Panc1 (cell line): ENCODE measurements at regions not wholly inside any gene's neighbourhood (a gene's known extent, or its start where the extent isn't known, plus 50 kb on each side); places are given as distances from the start of the nearest gene placed in this dataset.

Experiments
- ATAC-seq: fragments of 200-7000 bp; cut with Tn5 transposase; 2 replicates; pipeline ENCODE4 v1.9.1; 2020; ENCODE audit warnings: mild to moderate bottlenecking, moderate library complexity
- BruUV-seq: library from RNA; stranded (reverse); fragments of 400-500 nt; replicated peaks from 2 replicates; lab custom pipeline; 2021; lab: Mats Ljungman, UMichigan
- CTCF ChIA-PET: fragments of 300-600 bp; sonication (Branson Sonifier 250); formaldehyde crosslinking; loops from one replicate; lab custom pipeline; 2022; ENCODE audit warnings: antibody characterized with exemption; lab: Charles Lee
- POLR2A ChIA-PET: fragments of 300-600 bp; sonication (Branson Sonifier 250); formaldehyde crosslinking; loops from one replicate; lab custom pipeline; 2022; ENCODE audit warnings: antibody characterized with exemption; lab: Charles Lee
- DNase-seq: peaks from one replicate; pipeline ENCODE4 v3.0.0-alpha.2; 2010; ENCODE audit warnings: low read depth, low spot score
- H3K27ac ChIP-seq: 2 replicates; pipeline ENCODE4 v1.5.1; 2011; ENCODE audit warnings: mild to moderate bottlenecking, low read length, inconsistent platforms
- H3K27me3 ChIP-seq: fragments of 200-500 bp; sonication (Bioruptor generic); 2 replicates; pipeline ENCODE4 v1.6.0; 2014; ENCODE audit warnings: low read length, inconsistent platforms; ENCODE audit not compliant: control insufficient read depth, insufficient read depth
- H3K36me3 ChIP-seq: fragments of 200-500 bp; sonication (Bioruptor generic); 2 replicates; pipeline ENCODE4 v1.5.1; 2014; ENCODE audit warnings: inconsistent platforms, mild to moderate bottlenecking, low read length, moderate library complexity; ENCODE audit not compliant: control insufficient read depth, insufficient read depth
- H3K4me1 ChIP-seq: 2 replicates; pipeline ENCODE4 v1.5.1; 2011; ENCODE audit warnings: inconsistent platforms, mild to moderate bottlenecking, low read length, moderate library complexity; ENCODE audit not compliant: control insufficient read depth, insufficient read depth
- H3K4me3 ChIP-seq, 2 experiments: 2 replicates each; pipeline ENCODE4 v1.5.1; 2011 to 2012; ENCODE audit warnings: low read depth in 2 of 2, low read length in 2 of 2, mild to moderate bottlenecking in 2 of 2, inconsistent platforms in 1 of 2, moderate library complexity in 1 of 2
- H3K9me3 ChIP-seq: fragments of 200-500 bp; sonication (Bioruptor generic); 2 replicates; pipeline ENCODE4 v1.5.1; 2014; ENCODE audit warnings: low read depth, mild to moderate bottlenecking, inconsistent platforms, low read length, moderate library complexity; ENCODE audit not compliant: control insufficient read depth, insufficient read depth
- POLR2AphosphoS5 ChIP-seq: IDR thresholded peaks from 2 replicates; pipeline ENCODE4 v1.6.1; 2012; ENCODE audit warnings: mild to moderate bottlenecking, low read depth, low read length, moderate library complexity
- SIN3A ChIP-seq: IDR thresholded peaks from 2 replicates; pipeline ENCODE4 v1.6.1; 2012; ENCODE audit warnings: low read depth, mild to moderate bottlenecking, low read length, moderate library complexity, borderline replicate concordance; ENCODE audit not compliant: insufficient read depth
- TCF7L2 ChIP-seq: IDR thresholded peaks from 2 replicates; pipeline ENCODE4 v1.6.1; 2011; ENCODE audit warnings: mild to moderate bottlenecking, low read depth, low read length, inconsistent platforms
- in situ Hi-C: cut with HindIII; loops from 2 replicates; pipeline ENCODE4 v1.10.0; 2016; ENCODE audit warnings: low sequenced_read_pairs, low pct_unique_long_range_greater_than_20kb
- intact Hi-C: fragments of 100-400 bp; cut with micrococcal nuclease; formaldehyde crosslinking; loops from one replicate; pipeline ENCODE4 v1.10.0; 2022; ENCODE audit not compliant: unreplicated experiment
- TF ChIP-seq, protein P1 (sequence below): fragments of 450-650 bp; IDR thresholded peaks from 2 replicates; pipeline ENCODE4 v1.5.1; 2017; ENCODE audit warnings: mild to moderate bottlenecking
- TF ChIP-seq, protein P2 (sequence below), 2 experiments: IDR thresholded peaks; 2 replicates each; pipeline ENCODE4 v1.6.1; 2011 to 2012; ENCODE audit warnings: low read depth in 2 of 2, control low read depth in 1 of 2, low read length in 1 of 2, mild to moderate bottlenecking in 1 of 2, moderate library complexity in 1 of 2; ENCODE audit not compliant: insufficient read depth in 1 of 2

DNA sequence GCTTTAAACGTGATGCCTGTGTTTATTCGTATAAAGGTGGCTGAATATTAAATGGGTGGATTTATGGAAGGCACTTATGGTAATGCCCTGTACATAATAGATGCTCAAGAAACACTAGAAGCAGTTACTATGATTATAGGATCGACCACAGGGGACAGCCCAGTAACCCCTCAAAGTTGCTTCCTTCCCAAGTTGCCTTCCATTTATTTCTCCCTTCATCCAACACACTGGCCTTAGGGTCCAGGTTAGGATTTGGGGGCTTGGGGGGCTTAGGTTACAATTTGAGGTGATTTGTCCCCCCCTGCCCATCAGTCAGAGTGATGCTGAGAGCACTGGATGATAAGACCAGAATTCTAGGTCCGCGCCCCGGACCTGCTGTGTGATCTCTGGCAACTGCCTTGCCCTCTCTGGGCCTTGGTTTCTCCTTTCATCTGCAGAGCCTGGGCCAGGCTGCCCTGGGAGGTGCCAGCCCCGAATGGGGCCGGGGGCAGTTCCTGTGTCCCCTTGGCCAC is 101.5 kb downstream of the CEBPB start:
- CTCF ChIA-PET = no interaction called here
- POLR2A ChIA-PET = interaction anchor here (0.6 kb wide), 1 partner anchor 41 kb away, joined by 3 read pairs; no protein-coding TSS in a partner anchor
- intact Hi-C loops = loop anchor here (10.0 kb wide), 1 partner anchor 173 kb away; no protein-coding TSS in a partner anchor
- peak overlapping the region; percentile 75 for H3K27ac ChIP-seq
- H3K4me1 ChIP-seq = peaks cover 16% of the 10 kb centered on the region
- H3K9me3 ChIP-seq = no peaks in the 10 kb centered on the region
- DNase-seq (no peak), ATAC-seq (no peak)
- H3K4me3 ChIP-seq = no peak overlapping the region
- H3K36me3 ChIP-seq = no peaks in the 10 kb centered on the region
- in situ Hi-C loops = no loop called here
- no peak for TF ChIP-seq TCF7L2
- TF ChIP-seq POLR2AphosphoS5 = no peak
- TF ChIP-seq SIN3A = no peak
- TF ChIP-seq, protein P1, sequence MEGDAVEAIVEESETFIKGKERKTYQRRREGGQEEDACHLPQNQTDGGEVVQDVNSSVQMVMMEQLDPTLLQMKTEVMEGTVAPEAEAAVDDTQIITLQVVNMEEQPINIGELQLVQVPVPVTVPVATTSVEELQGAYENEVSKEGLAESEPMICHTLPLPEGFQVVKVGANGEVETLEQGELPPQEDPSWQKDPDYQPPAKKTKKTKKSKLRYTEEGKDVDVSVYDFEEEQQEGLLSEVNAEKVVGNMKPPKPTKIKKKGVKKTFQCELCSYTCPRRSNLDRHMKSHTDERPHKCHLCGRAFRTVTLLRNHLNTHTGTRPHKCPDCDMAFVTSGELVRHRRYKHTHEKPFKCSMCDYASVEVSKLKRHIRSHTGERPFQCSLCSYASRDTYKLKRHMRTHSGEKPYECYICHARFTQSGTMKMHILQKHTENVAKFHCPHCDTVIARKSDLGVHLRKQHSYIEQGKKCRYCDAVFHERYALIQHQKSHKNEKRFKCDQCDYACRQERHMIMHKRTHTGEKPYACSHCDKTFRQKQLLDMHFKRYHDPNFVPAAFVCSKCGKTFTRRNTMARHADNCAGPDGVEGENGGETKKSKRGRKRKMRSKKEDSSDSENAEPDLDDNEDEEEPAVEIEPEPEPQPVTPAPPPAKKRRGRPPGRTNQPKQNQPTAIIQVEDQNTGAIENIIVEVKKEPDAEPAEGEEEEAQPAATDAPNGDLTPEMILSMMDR = no peak
- TF ChIP-seq, protein P2, sequence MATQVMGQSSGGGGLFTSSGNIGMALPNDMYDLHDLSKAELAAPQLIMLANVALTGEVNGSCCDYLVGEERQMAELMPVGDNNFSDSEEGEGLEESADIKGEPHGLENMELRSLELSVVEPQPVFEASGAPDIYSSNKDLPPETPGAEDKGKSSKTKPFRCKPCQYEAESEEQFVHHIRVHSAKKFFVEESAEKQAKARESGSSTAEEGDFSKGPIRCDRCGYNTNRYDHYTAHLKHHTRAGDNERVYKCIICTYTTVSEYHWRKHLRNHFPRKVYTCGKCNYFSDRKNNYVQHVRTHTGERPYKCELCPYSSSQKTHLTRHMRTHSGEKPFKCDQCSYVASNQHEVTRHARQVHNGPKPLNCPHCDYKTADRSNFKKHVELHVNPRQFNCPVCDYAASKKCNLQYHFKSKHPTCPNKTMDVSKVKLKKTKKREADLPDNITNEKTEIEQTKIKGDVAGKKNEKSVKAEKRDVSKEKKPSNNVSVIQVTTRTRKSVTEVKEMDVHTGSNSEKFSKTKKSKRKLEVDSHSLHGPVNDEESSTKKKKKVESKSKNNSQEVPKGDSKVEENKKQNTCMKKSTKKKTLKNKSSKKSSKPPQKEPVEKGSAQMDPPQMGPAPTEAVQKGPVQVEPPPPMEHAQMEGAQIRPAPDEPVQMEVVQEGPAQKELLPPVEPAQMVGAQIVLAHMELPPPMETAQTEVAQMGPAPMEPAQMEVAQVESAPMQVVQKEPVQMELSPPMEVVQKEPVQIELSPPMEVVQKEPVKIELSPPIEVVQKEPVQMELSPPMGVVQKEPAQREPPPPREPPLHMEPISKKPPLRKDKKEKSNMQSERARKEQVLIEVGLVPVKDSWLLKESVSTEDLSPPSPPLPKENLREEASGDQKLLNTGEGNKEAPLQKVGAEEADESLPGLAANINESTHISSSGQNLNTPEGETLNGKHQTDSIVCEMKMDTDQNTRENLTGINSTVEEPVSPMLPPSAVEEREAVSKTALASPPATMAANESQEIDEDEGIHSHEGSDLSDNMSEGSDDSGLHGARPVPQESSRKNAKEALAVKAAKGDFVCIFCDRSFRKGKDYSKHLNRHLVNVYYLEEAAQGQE (IDR thresholded peaks at IDR 0.05; ENCODE audit: insufficient read depth in 1 of 2, low read depth in 2 of 2, low read length in 1 of 2) = no peak
- no peaks in the 10 kb centered on the region for H3K27me3 ChIP-seq
- no TSS peak for BruUV-seq

DNA sequence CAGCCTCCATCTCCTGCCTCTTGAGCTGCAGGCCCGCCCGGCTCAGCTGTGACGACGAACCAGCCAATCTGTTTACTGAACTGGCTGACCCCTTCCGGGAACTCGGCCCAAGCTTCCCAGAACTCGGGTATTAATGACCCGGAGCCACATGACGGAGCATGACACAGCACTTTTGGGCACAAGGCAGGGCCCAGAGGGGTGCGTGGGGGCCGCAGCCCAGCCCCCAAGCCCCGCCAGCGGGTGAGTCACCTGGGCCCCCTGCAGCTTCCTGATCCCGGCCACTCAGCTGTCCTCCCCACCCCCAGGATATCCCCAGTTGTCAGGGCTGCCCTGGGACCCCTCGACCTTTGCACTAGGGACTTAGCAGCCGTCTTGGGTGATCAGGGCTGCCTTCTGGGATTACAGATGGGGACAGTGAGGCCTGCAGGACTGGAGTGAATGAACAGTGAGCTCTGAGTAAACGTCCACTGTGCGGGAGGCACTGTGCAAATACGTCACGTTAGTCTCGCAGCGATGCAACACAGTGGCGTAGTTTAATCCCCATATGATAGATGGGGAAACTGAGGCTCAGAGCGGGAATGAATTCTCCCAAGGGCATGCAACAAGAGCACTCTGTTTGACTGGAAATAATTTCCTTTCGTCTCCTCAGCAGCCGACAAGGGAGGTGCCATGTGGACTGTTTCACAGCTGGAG is 102.1 kb downstream of the CEBPB start:
- Histone ChIP-seq H3K27ac (peak overlapping the region; percentile 75), H3K27me3 (no peaks in the 10 kb centered on the region), H3K4me3 (no peak overlapping the region), H3K9me3 (no peaks in the 10 kb centered on the region), H3K36me3 (no peaks in the 10 kb centered on the region), H3K4me1 (peaks cover 16% of the 10 kb centered on the region)
- intact Hi-C loops = loop anchor here (10.0 kb wide), 1 partner anchor 172 kb away; no protein-coding TSS in a partner anchor
- ChIA-PET CTCF (no interaction called here), POLR2A (interaction anchor here (0.6 kb wide), 1 partner anchor 41 kb away, joined by 3 read pairs; no protein-coding TSS in a partner anchor)
- BruUV-seq = no TSS peak
- in situ Hi-C loops = no loop called here
- ATAC-seq (peak; percentile 62), DNase-seq (no peak)
- TF ChIP-seq POLR2AphosphoS5 (no peak), SIN3A (no peak), TCF7L2 (no peak)
- TF ChIP-seq, protein P1 = no peak
- TF ChIP-seq, protein P2 (IDR thresholded peaks at IDR 0.05; ENCODE audit: insufficient read depth in 1 of 2, low read depth in 2 of 2, low read length in 1 of 2) = no peak
